ENCODE measurements at regions not wholly inside any gene's neighbourhood (a gene's known extent, or its start where the extent isn't known, plus 50 kb on each side); places are given as distances from the start of the nearest gene placed in this dataset.

GRCh38 chr21:41662161-41662560 lies 104.7 kb downstream of the RIPK4 start:
- H3K27me3 ChIP-seq (ENCODE audit: insufficient read depth, low read depth, severe bottlenecking): no peaks in the 10 kb centered on the region
- no peak overlapping the region for H3K27ac ChIP-seq
- no peaks in the 10 kb centered on the region for H3K36me3 ChIP-seq
- TF ChIP-seq CTCF (IDR thresholded peaks at IDR 0.05; ENCODE audit: low read depth, low read length): no peak
- H3K9me3 ChIP-seq (ENCODE audit: severe bottlenecking): no peaks in the 10 kb centered on the region
- DNase-seq: no peak
- no peak overlapping the region for H3K4me3 ChIP-seq (ENCODE audit: low read depth, low read length)

DNA sequence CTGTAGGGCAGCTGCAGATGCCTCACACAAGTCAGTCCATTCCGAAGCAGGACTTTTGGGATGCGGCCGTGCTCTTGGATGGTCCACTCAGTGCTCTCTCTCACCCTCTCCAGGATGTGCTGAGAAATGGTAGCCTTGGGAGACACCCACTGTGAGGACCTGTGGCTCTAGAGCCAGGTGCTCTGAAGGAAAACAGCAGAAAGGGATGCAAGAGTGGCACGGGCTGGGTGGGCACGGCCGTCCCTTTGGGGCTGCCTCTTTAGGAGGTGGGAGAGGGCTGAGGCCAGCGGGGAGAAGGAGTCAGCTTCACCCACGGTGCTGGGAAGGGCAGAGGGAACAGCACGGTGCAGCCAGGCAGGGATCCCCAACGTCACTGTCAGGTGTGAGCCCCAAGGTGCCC lies 106.1 kb downstream of the RIPK4 start:
- TF ChIP-seq CTCF (IDR thresholded peaks at IDR 0.05; ENCODE audit: low read depth, low read length): no peak
- H3K27ac ChIP-seq: no peak overlapping the region
- no peak overlapping the region for H3K4me3 ChIP-seq (ENCODE audit: low read depth, low read length)
- no peaks in the 10 kb centered on the region for H3K9me3 ChIP-seq (ENCODE audit: severe bottlenecking)
- H3K36me3 ChIP-seq: no peaks in the 10 kb centered on the region
- H3K27me3 ChIP-seq (ENCODE audit: insufficient read depth, low read depth, severe bottlenecking): no peaks in the 10 kb centered on the region
- DNase-seq: no peak

GRCh38 chr21:41659791-41660560 lies 106.9 kb downstream of the RIPK4 start:
- Histone ChIP-seq H3K9me3 (ENCODE audit: severe bottlenecking) (no peaks in the 10 kb centered on the region), H3K4me3 (ENCODE audit: low read depth, low read length) (no peak overlapping the region), H3K27ac (no peak overlapping the region), H3K27me3 (ENCODE audit: insufficient read depth, low read depth, severe bottlenecking) (no peaks in the 10 kb centered on the region), H3K36me3 (no peaks in the 10 kb centered on the region)
- no peak for DNase-seq
- no peak for TF ChIP-seq CTCF (IDR thresholded peaks at IDR 0.05; ENCODE audit: low read depth, low read length)

DNA sequence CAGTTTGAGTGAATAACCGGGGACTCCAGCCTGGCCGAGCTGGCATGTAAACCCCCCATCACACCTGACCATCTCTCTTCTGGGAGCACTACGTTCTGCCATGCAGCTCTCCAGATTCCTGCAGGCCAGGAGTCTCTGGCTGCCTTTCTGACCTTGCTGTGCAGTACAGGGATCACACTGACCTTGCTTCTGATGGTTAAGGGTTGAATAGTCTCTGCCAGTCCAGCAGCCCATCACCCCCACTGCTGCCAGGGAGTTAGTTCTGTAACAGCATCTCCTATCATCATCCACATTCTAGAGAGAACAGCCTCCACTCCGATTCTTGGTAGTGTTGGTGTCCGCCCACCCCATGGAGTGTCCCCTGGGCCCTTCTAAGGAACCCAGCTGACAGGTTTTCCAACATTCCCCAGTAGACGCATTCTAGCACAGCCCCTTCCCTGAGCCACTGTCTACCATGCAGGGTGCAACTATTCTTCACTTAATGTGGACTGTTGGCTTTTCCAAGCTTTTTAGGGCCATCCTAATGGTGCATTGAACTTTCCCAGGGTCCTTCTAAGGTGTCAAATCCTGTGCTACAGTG lies 109.8 kb downstream of the RIPK4 start:
- no peak for DNase-seq
- H3K27me3 ChIP-seq (ENCODE audit: insufficient read depth, low read depth, severe bottlenecking): no peaks in the 10 kb centered on the region
- no peaks in the 10 kb centered on the region for H3K36me3 ChIP-seq
- no peak overlapping the region for H3K4me3 ChIP-seq (ENCODE audit: low read depth, low read length)
- no peaks in the 10 kb centered on the region for H3K9me3 ChIP-seq (ENCODE audit: severe bottlenecking)
- H3K27ac ChIP-seq: no peak overlapping the region
- TF ChIP-seq CTCF (IDR thresholded peaks at IDR 0.05; ENCODE audit: low read depth, low read length): no peak

GRCh38 chr21:41655259-41655658 lies 111.6 kb downstream of the RIPK4 start:
- H3K9me3 ChIP-seq (ENCODE audit: severe bottlenecking): no peaks in the 10 kb centered on the region
- no peak overlapping the region for H3K4me3 ChIP-seq (ENCODE audit: low read depth, low read length)
- DNase-seq: no peak
- no peaks in the 10 kb centered on the region for H3K27me3 ChIP-seq (ENCODE audit: insufficient read depth, low read depth, severe bottlenecking)
- no peak for TF ChIP-seq CTCF (IDR thresholded peaks at IDR 0.05; ENCODE audit: low read depth, low read length)
- H3K27ac ChIP-seq: no peak overlapping the region
- no peaks in the 10 kb centered on the region for H3K36me3 ChIP-seq
